K562 (cell line): ENCODE measurements at regions not wholly inside any gene's neighbourhood (a gene's known extent, or its start where the extent isn't known, plus 50 kb on each side); places are given as distances from the start of the nearest gene placed in this dataset.

ENCODE experiments used
- ADNP ChIP-seq: fragments of 200-800 bp; sonication (Bioruptor generic); IDR thresholded peaks from 2 replicates; pipeline ENCODE4 v1.6.1; 2016; ENCODE audit warnings: missing genetic modification characterization, missing compliant biosample characterization
- CEBPB ChIP-seq: fragments of 450-650 bp; IDR thresholded peaks from 2 replicates; pipeline ENCODE4 v1.6.1; 2016; ENCODE audit warnings: missing genetic modification characterization, missing compliant biosample characterization
- JUND ChIP-seq, 2 experiments: IDR thresholded peaks; 2 replicates in 1 of 2; 3 replicates in 1 of 2; pipeline ENCODE4 v1.6.1; 2011; ENCODE audit warnings: borderline replicate concordance in 2 of 2, low read depth in 2 of 2, low read length in 2 of 2, improper control_type of control experiment in 1 of 2, missing biosample characterization in 1 of 2, missing genetic modification characterization in 1 of 2, missing genetic modification reagents in 1 of 2
- RBM15 ChIP-seq: fragments of 200-400 bp; formaldehyde crosslinking; IDR thresholded peaks from 2 replicates; pipeline ENCODE4 v1.6.1; 2018; ENCODE audit warnings: mild to moderate bottlenecking, low read length, moderate library complexity; ENCODE audit not compliant: insufficient read depth
- SMAD3 ChIP-seq: fragments of 450-650 bp; formaldehyde crosslinking; conservative IDR thresholded peaks from 2 replicates; pipeline ENCODE4 v1.4.0; 2020; ENCODE audit warnings: mild to moderate bottlenecking
- ZNF121 ChIP-seq: sonication (generic); formaldehyde crosslinking; conservative IDR thresholded peaks from 2 replicates; pipeline ENCODE4 v1.8.0; 2022; ENCODE audit warnings: missing genetic modification reagents
- TF ChIP-seq, protein P1 (sequence below): sonication (generic); formaldehyde crosslinking; IDR thresholded peaks from 2 replicates; pipeline ENCODE4 v1.8.0; 2022; ENCODE audit warnings: mild to moderate bottlenecking, low read depth, missing genetic modification reagents
- TF ChIP-seq, protein P2 (sequence below): sonication (generic); formaldehyde crosslinking; IDR thresholded peaks from 2 replicates; pipeline ENCODE4 v1.8.1; 2022; ENCODE audit warnings: missing genetic modification reagents

DNA sequence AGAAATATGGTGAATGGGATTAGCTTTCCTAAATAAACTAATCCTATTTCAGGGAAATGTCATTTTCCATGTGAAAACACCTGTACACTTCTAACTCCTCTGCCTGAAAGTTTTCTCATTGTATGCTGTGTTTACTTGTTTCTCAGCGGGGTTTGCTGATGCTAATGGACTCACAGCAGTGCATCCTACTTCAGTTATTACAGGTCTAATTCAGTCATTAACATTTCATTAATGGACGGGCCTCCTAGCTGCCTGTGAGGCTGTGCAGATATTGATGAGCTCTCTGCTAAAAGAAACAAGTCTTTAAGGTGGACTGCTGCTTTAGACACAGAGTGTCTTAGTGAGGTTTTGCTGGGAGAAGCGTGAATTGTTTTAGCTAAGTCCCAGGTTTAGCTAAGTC is 1342.0 kb upstream of the ZEB2 start:
- TF ChIP-seq, protein P1, sequence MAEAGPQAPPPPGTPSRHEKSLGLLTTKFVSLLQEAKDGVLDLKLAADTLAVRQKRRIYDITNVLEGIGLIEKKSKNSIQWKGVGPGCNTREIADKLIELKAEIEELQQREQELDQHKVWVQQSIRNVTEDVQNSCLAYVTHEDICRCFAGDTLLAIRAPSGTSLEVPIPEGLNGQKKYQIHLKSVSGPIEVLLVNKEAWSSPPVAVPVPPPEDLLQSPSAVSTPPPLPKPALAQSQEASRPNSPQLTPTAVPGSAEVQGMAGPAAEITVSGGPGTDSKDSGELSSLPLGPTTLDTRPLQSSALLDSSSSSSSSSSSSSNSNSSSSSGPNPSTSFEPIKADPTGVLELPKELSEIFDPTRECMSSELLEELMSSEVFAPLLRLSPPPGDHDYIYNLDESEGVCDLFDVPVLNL (CRISPR knock-in tag): no peak
- TF ChIP-seq CEBPB (no peak), SMAD3 (CRISPR knock-in tag) (no peak), RBM15 (no peak), JUND (IDR thresholded peaks at IDR 0.05; ENCODE audit: borderline replicate concordance, low read depth, low read length) (no peak), JUND (tag; IDR thresholded peaks at IDR 0.05; ENCODE audit: borderline replicate concordance, low read depth, low read length) (no peak), ADNP (tag) (no peak), ZNF121 (CRISPR knock-in tag) (no peak)
- TF ChIP-seq, protein P2, sequence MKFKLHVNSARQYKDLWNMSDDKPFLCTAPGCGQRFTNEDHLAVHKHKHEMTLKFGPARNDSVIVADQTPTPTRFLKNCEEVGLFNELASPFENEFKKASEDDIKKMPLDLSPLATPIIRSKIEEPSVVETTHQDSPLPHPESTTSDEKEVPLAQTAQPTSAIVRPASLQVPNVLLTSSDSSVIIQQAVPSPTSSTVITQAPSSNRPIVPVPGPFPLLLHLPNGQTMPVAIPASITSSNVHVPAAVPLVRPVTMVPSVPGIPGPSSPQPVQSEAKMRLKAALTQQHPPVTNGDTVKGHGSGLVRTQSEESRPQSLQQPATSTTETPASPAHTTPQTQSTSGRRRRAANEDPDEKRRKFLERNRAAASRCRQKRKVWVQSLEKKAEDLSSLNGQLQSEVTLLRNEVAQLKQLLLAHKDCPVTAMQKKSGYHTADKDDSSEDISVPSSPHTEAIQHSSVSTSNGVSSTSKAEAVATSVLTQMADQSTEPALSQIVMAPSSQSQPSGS (CRISPR knock-in tag): no peak
